OCI-LY3 (cell line): ENCODE measurements at regions not wholly inside any gene's neighbourhood (a gene's known extent, or its start where the extent isn't known, plus 50 kb on each side); places are given as distances from the start of the nearest gene placed in this dataset.

Source experiments
- H2AFZ ChIP-seq: fragments of 200-600, 300-600 bp; shearing (Covaris generic); 2 replicates; pipeline ENCODE4 v1.6.0; 2014; ENCODE audit warnings: antibody characterized with exemption, low read depth, low read length
- H3K27ac ChIP-seq: fragments of 200-600, 300-600 bp; sonication (generic); 2 replicates; pipeline ENCODE4 v1.5.1; 2014; ENCODE audit warnings: mild to moderate bottlenecking, low read length, moderate library complexity, mixed read lengths
- H3K27me3 ChIP-seq: fragments of 200-600, 300-600 bp; sonication (generic); 2 replicates; pipeline ENCODE4 v1.6.1; 2014; ENCODE audit warnings: low read depth, low read length, mixed read lengths
- H3K36me3 ChIP-seq: fragments of 200-600, 300-600 bp; sonication (generic); replicated peaks from 2 replicates; pipeline ENCODE3; 2014; ENCODE audit warnings: low read depth, low read length, mixed read lengths
- H3K4me1 ChIP-seq: fragments of 300-600, 200-600 bp; sonication (generic); 2 replicates; pipeline ENCODE4 v1.6.1; 2014; ENCODE audit warnings: low read length, mixed read lengths
- H3K4me2 ChIP-seq: fragments of 200-600, 300-600 bp; sonication (generic); 2 replicates; pipeline ENCODE4 v1.6.1; 2014; ENCODE audit warnings: low read length, mixed read lengths
- H3K4me3 ChIP-seq: fragments of 300-600, 200-600 bp; sonication (generic); 2 replicates; pipeline ENCODE4 v1.5.1; 2014; ENCODE audit warnings: antibody characterized with exemption, mild to moderate bottlenecking, low read length, moderate library complexity
- H3K79me2 ChIP-seq: fragments of 300-600, 200-600 bp; shearing (Covaris generic); 2 replicates; pipeline ENCODE4 v1.6.1; 2014; ENCODE audit warnings: mild to moderate bottlenecking, low read length, mixed read lengths
- H3K9ac ChIP-seq: fragments of 300-600, 200-600 bp; shearing (Covaris generic); 2 replicates; pipeline ENCODE4 v1.6.0; 2014; ENCODE audit warnings: mild to moderate bottlenecking, low read length, moderate library complexity
- H3K9me3 ChIP-seq: fragments of 200-600, 300-600 bp; shearing (Covaris generic); 2 replicates; pipeline ENCODE4 v1.6.1; 2014; ENCODE audit warnings: low read length, mixed read lengths; ENCODE audit not compliant: insufficient read depth
- H4K20me1 ChIP-seq: fragments of 200-600, 300-600 bp; sonication (generic); 2 replicates; pipeline ENCODE4 v1.6.1; 2016; ENCODE audit warnings: low read length, mixed read lengths; ENCODE audit not compliant: insufficient read depth
- EZH2phosphoT487 ChIP-seq: fragments of 200-600 bp; shearing (Covaris generic); IDR thresholded peaks from 2 replicates; pipeline ENCODE4 v1.6.1; 2018; ENCODE audit warnings: antibody characterized with exemption, mixed run types, low read depth
- TF ChIP-seq, protein P1 (sequence below): fragments of 200-600, 300-600 bp; sonication (generic); IDR thresholded peaks from 2 replicates; pipeline ENCODE4 v1.5.1; 2014; ENCODE audit warnings: antibody characterized with exemption, low read length, low read depth

DNA sequence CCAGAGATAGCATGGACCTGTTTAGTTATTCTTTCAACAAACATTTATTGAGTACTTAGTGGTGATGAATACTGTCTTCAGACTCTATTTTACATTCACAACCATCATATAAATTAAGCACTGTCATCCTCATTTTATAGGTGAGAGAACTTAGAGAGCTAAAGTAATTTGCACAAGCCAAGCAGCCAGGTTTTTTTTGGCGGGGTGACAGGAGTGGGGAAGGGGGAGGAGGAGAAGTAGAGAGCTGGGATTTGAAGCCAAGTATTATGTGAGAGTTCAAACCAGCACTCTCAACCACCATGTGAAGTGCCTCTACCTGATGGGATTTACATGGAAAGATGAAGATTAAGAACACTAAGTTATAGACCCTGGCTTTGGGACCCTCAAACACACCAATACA is 547.4 kb upstream of the IL12A start:
- Histone ChIP-seq H3K36me3 (no peaks in the 10 kb centered on the region), H3K27ac (no peak overlapping the region), H3K4me3 (no peak overlapping the region), H2AFZ (no peak overlapping the region), H3K9me3 (no peaks in the 10 kb centered on the region), H3K79me2 (no peaks in the 10 kb centered on the region), H4K20me1 (no peaks in the 10 kb centered on the region), H3K27me3 (no peaks in the 10 kb centered on the region; the same call in 1 of the 2 replicates), H3K4me1 (no peaks in the 10 kb centered on the region), H3K9ac (no peak overlapping the region), H3K4me2 (no peak overlapping the region)
- TF ChIP-seq, protein P1, sequence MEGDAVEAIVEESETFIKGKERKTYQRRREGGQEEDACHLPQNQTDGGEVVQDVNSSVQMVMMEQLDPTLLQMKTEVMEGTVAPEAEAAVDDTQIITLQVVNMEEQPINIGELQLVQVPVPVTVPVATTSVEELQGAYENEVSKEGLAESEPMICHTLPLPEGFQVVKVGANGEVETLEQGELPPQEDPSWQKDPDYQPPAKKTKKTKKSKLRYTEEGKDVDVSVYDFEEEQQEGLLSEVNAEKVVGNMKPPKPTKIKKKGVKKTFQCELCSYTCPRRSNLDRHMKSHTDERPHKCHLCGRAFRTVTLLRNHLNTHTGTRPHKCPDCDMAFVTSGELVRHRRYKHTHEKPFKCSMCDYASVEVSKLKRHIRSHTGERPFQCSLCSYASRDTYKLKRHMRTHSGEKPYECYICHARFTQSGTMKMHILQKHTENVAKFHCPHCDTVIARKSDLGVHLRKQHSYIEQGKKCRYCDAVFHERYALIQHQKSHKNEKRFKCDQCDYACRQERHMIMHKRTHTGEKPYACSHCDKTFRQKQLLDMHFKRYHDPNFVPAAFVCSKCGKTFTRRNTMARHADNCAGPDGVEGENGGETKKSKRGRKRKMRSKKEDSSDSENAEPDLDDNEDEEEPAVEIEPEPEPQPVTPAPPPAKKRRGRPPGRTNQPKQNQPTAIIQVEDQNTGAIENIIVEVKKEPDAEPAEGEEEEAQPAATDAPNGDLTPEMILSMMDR, result no peak
- no peak for TF ChIP-seq EZH2phosphoT487

DNA sequence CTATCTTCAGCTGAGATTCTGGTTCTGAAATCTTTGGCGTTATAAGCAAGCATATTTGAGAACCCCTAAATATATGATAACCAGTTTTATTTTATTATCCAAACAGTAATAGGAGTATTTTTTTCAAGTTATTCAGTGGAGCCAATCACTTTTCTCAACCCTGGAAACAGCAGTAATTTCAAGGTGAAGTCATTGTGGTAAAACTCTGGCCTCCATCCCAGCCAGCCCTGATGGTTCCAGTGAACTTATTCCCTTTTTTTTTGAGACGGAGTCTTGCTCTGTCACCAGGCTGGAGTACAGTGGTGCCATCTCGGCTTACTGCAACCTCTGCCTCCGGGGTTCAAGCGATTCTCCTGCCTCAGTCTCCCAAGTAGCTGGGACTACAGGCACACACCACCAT is 545.4 kb upstream of the IL12A start:
- TF ChIP-seq, protein P1, result no peak
- TF ChIP-seq EZH2phosphoT487, result no peak
- Histone ChIP-seq H3K9ac (no peak overlapping the region), H3K27me3 (0 out of 2 replicates have a peak, but pooled peaks cover 7% of the 10 kb centered on the region), H3K27ac (no peak overlapping the region), H3K9me3 (no peaks in the 10 kb centered on the region), H3K4me1 (no peaks in the 10 kb centered on the region), H2AFZ (no peak overlapping the region), H3K4me2 (no peak overlapping the region), H3K36me3 (no peaks in the 10 kb centered on the region), H4K20me1 (no peaks in the 10 kb centered on the region), H3K4me3 (no peak overlapping the region), H3K79me2 (no peaks in the 10 kb centered on the region)

DNA sequence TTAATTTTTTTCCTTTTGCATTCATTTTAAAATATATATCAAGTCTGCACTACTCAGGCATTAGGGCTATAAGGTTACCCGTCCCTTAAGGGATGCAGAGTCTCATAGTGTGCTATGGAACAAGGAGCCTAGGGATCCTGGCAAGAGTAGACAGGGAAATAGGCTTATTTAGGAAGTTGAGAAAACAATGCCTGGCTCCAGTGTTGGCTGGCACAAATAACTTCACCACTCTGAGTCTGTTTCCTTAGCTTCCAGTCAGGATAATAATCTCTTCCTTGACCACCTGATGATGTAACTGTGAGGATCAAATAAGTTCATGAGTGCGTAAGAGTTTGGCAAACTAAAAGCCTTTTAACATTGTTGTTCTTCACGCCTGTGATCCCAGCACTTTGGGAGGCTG is 540.8 kb upstream of the IL12A start:
- Histone ChIP-seq H3K27ac (no peak overlapping the region), H2AFZ (no peak overlapping the region), H4K20me1 (no peaks in the 10 kb centered on the region), H3K27me3 (peaks cover 21% of the 10 kb centered on the region; the same call in 1 of the 2 replicates), H3K4me2 (no peak overlapping the region), H3K9ac (no peak overlapping the region), H3K4me1 (no peaks in the 10 kb centered on the region), H3K36me3 (no peaks in the 10 kb centered on the region), H3K79me2 (no peaks in the 10 kb centered on the region), H3K9me3 (no peaks in the 10 kb centered on the region), H3K4me3 (no peak overlapping the region)
- TF ChIP-seq, protein P1, result no peak
- TF ChIP-seq EZH2phosphoT487, result no peak

DNA sequence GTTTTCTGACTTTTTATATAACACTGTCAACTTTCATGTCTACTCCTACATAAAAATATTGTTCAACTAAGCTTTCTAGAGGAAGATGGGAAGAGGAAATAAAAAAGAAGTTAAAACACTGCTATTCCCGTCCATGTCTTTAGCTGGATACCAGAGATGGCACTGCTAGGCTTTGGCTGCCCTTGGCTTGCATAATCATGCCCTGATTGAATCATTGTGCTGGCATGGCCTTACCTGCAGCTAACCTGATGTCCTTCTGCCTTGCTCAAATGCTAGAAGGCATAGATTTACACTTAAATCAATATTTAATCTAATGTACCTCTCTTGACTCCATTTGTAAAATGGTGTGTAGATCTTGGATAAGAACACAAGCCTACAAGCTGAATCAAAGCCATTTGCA is 539.7 kb upstream of the IL12A start:
- peaks cover 21% of the 10 kb centered on the region; the same call in 1 of the 2 replicates for H3K27me3 ChIP-seq
- no peaks in the 10 kb centered on the region for H4K20me1 ChIP-seq
- no peak overlapping the region for H3K4me3 ChIP-seq
- H3K4me1 ChIP-seq, result no peaks in the 10 kb centered on the region
- H3K9me3 ChIP-seq, result no peaks in the 10 kb centered on the region
- H2AFZ ChIP-seq, result no peak overlapping the region
- H3K36me3 ChIP-seq, result no peaks in the 10 kb centered on the region
- no peak overlapping the region for H3K9ac ChIP-seq
- no peak overlapping the region for H3K4me2 ChIP-seq
- H3K27ac ChIP-seq, result no peak overlapping the region
- H3K79me2 ChIP-seq, result no peaks in the 10 kb centered on the region
- TF ChIP-seq, protein P1, result no peak
- TF ChIP-seq EZH2phosphoT487, result no peak
